ENCODE measurements at regions not wholly inside any gene's neighbourhood (a gene's known extent, or its start where the extent isn't known, plus 50 kb on each side); places are given as distances from the start of the nearest gene placed in this dataset.

DNA sequence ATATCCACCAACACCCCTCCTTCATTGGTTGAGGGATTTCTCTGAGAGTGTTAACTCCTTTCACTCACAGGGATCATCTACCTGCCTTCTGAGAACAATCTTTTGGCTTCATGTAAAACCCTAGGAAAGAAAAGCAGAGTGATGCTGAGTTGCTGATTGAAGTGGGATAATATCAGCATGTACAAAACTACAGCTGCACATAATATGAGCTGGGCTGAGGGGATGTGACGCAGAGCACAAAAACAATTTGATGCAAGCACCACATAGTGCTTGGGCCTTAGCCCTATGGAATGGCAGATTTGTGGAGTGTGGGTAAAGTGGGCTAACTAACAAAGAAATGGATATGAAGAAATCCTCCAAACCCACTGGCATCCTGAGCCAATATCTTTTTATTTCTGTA lies 267.6 kb upstream of the KCNH8 start:
- DNase-seq = no peak

DNA sequence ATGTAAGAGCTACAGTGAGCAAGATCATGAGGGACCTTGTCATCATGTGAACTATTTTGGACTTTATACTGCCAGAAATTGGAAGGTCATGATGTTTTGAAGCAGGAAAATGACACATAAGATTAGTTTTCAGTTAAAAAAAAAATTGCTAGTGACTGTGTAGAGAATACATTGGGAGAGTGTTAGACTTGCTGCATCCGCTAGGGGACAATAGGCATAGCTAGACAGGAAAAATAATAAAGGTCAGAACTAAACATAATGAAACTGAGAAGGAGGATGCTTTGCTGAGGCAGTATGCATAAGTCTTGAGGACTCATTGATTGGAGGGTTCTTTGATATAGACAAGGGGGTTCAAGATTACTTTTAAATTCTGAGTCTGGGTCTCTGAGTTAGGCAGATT lies 275.8 kb upstream of the KCNH8 start:
- DNase-seq = no peak

DNA sequence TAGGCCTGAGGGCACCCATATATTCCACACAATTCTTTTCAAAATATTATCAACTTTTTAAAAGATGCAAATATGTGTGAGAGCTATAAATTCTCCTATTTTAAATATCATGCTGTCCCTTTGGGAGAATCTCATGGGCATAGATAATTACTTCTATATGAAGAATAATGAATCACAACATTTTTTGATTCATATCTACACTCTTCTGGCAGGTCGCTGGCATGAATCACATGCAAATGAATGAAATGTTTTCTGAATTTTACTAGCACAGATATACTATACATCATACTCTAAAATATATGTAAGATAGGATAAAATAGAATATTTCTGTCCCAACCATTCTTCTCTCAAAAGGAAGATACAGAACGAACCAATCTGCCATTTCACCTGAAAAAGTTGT lies 277.7 kb upstream of the KCNH8 start:
- DNase-seq = no peak

DNA sequence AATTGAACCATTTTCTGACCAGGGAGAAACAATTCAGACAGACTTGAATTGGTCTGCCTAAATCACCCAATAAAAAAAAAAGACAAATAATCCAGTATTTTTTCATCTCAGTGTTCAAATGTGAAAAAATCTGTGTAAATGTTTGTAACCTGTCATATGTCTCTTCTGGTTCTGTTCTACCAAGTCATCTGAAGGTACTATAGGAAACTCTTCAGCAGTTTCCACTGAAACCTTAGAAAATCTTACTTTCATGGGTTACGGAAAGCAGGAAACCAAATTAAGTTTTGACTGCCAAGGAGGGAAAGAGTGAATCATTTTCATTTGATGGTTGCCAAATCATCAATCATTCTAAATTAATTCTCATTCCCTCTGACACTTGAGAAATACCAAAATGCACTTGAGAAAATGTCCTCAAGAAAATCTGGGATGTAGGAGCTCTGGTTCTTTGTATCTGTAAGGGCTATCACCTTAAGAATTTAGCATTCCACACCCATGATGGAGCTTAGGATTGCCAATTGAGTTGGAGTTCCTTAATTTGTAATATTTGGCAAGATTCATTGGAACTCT lies 278.2 kb upstream of the KCNH8 start:
- no peak for DNase-seq

DNA sequence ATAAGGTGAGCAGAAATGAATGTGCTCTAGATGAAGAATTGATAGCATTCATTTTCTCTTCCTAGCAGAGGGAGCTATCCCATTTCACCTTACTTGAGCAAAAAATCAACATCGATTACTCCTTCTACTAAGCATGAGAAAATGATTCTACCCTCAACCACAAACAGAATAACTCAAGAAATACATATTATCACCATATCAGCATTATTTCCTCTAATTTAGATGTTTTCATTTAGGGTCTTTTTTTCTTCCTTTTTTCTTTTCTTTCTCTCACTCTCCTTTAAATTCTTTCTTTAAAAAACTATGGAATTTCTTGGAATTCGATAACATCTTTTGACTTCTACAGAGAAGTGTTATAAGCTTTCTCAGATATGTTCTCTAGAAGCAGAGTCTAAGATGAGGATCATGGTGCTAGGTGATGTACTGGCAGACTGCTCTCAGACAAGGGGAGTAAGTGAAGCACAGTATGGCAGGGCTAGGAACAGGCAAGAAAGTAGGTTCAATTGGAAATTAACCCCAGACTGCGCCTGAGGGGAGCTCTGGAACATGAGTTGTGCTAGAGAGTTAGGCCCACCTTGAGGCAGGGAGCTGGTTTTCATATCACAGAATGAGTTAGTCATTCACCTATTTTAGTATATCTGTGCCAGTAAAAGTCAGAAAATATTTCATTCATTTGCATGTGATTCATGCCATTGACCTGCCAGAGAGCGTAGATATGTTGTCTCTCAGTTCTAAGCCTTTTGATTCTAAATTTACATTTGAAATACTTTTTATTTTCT lies 279.2 kb upstream of the KCNH8 start:
- no peak for DNase-seq

DNA sequence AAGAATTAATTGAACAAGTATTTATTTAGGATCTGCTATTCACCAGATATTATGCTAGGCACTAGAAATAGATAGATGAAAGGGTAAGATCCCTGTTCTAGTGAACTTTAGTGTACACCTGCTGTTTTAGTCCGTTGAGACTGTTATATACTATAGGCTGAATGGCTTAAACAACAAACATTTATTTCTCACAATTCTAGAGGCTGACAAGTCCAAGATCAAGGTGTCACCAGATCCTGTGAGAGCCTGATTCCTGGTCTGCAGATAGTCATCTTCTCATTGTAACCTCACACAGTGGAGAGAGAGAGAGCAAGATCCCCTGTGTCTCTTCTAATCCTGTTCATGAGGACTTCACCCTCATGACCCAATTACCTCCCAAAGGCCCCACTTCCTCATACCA lies 281.4 kb upstream of the KCNH8 start:
- DNase-seq = no peak

DNA sequence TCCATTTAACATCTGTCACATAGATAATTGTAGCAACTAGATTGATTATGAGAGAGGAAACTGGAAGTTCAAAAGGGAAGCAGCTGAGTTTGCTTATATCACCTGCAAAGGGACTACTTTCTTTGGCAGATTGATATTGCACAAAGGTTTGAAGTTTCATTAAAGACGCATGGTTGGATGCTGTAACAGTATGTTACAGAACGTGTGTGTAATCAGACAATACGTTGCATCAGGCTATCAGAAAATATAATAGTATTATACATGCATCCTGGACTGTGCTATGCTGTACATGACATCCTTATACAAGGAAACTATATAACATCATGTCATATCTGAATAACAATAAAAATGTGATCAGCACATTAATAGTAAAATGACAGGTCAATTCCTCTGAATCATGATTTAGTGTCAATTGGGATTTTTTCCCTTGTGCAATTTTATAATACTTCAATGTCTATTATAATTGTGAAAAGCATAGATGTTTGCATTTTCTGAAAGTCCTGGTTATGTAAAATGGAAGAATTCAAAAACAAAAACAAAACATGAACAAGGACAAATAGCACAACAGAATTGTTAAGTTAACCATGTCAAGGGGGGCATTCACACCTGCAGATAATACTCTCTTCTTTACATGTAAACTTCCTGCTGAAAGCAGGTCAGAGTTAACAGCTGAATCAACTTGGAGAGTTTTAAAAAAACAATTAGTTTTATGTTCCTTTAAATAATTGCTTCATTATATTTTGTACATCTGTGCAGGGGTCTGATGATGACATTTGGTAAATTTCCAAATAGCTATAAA lies 283.2 kb upstream of the KCNH8 start:
- no peak for DNase-seq

DNA sequence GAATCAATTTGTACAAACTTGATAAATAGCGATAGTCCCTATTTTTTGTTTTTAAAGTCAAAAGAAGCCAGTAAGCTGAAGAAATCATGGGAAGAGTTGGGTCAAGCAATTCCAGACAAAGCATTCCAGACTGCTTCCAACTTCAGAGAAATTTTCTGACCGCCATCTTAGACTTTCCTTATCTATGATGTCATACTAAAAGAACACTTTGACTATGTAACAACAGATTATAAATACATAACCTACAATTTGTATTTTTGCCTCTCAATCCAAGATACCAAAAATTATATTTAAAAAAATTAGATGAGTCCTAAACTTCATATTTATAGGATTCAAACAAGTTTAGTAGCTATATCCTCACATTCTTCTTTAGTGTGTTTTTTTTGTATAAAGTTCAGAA lies 286.2 kb upstream of the KCNH8 start:
- DNase-seq = no peak

DNA sequence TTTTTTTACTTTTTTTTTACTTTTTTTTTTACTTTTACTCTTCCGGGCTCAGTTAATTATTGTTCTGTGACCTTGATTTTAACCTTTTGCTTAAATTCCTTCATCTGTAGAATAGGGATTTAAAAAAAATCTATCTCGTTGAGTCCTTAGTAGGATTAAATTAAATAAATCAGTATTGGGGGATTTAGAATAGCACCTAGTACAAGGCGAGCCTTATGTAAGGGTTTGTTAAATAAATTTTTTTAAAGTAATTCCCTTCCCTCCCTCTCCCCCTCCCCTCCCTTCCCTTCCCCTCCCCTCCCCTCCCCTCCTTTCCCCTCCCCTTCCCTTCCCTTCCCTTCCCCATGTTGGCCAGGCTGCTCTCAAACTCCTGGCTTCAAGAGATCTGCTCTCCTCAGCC lies 287.2 kb upstream of the KCNH8 start:
- no peak for DNase-seq

DNA sequence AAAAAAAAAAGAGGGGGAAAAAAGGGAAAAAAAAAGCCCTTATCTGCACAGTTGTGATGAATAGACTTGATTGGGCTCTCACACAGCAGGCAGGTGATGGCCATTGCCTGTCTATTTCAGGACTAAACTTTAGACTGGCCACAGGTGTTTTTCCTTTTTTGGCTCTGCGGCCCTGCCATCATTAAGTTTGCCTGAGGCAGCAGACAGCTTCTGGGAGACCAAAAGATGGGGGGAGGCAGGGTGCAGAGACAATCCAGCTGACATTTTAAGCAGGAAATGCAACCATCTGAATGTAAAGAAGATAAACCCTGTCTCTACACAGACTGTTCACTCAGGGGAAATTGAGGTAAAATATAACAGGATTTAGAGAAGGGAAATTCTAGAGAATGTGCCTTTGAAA lies 295.0 kb upstream of the KCNH8 start:
- no peak for DNase-seq

DNA sequence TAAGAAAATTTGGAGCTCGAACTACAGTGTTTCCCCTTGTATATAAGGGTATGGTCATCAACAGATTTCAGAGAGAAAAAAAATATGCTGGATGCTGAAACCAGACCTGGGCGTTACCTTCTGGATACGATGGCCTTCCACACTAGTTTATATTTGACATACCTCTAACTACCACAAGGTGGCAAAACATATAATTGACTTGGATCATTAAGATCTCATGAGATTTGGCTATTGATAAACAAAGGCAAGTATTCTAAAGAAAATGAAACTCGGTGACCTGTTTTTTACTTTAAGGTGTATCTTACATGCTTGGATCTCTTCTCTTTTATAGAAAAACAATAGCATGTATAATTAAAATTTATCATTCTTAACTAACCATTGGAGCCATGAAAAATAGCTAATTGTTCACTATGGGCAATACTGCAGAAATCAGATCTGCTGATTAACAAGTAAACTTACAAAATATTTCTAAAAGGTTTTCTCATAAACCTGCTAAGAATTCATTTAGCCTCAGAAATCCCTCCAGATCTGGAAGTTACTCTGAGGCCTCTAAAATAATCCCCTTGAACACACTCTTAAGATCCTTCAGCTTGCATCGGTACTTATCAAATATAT lies 300.6 kb upstream of the KCNH8 start:
- no peak for DNase-seq

DNA sequence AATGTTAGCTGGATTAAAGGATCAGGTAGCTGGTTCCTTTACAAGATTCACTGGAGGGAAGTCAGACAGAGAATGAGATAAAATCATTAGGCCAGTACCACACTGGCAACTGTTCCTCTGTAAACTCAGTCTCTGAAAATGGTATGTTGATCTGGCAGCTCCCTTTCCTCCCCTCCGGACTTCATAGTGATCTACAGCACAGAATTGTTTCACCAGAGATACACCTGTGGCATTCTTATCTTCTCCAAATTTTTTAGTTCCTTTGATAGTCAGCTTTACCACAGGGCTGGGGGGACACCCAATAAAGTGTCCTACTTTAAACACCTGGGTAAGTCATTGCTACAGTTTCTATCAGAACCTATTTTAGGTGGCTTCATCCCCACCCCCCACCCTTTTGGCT lies 304.3 kb upstream of the KCNH8 start:
- no peak for DNase-seq

DNA sequence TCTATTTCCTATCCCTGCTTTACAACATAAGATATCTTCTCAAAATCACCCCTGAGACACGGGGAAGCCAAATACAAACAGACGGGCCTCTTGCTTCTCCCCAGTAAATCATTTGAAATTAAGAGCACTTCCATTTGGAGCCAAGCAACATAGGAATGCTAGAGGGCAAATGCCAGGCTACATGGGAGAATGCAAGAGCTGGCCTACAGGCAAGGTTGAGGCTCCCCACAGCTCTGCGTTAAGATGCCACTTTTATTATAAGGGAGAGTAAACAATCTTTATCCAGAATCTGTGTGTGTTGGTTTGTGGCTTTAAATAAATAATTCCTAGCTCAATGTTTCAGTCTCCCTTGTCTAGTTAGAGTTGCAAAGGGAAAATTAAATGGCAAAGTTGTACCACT lies 305.1 kb upstream of the KCNH8 start:
- no peak for DNase-seq

DNA sequence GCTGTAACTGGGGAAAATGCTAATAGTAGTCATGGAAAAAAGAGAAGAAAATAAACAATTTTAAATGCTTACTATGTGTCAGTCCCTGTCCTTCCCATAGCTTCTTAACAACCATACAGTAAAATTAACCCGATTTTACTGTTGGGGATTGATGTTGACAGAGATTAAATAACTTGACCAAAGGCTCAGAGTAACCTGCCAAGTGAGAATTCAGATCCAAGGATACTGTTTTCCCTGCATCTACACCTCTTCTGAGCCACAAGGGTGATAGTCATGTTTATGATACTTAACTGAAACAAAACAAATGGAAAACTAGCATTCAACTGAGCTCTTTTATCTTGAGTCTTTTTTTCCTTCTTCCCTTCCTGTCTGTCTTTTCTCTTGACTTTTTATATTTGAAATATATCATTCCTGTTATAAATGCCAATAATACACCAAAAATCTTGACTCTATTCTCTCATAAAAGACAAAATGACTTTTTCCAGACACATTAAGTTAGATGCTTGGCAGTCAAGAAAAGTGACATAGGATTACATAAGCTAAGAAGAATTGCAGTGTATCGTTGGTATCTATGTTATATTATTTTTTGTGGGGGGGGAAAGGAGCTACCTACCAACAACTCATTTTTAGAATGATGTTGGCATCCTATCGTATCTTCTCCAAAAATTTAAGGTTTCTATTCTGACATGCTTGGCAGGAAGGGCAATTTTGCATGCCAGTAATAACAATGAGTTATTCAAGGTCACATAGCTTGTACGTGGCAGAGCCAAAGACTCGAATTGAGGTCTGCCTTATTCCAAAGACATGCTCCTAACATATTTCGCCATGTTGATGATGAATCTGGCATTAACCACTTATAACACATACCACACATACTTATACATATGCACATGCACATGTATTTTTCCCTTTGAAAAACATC lies 306.6 kb upstream of the KCNH8 start:
- no peak for DNase-seq

DNA sequence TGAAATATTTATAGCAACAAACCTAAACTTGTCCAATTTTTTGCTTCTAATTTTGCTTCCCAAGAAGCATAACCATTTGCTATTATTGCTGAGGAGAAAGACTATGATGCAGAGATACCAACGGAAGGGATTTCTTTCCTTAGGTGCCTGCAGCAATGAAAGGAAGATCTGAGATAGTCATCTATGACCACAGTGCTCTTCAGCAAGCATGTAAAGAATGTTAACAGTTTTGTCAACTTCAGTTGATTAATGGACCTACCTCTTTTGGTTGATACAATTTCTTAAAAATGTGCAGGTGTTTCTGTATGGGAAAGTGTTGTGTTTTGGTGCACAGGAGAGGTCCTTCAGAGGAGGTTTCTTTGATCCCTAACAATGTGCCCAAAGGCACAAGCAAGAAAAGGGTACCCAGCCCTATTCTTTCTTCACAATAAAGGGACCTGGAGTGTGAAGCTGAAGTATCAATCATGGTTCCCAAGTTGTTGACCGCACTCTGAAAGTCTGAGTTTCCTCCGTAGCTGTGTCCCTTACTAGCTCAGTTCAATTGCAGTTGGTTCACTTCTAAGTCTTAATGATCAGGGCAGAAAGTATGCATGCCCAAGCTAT lies 307.7 kb upstream of the KCNH8 start:
- no peak for DNase-seq

DNA sequence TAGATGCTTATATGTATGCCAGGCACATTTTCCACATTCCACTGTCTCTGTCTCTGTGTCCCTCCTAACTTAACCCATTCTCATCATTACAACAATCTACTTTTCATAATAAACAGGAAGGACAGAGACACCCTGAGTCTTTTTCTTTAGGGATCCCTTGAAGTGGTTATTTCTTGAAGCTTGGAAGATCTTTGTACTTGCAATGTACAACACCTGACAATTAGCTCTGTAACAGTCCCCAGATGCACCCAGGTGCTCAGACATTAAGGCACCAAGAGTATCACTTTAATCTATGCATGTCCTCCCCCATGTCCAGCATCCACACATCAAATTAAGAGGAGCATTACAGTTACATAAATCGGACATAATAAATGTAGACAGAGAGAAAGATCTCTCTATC lies 309.6 kb upstream of the KCNH8 start:
- no peak for DNase-seq

DNA sequence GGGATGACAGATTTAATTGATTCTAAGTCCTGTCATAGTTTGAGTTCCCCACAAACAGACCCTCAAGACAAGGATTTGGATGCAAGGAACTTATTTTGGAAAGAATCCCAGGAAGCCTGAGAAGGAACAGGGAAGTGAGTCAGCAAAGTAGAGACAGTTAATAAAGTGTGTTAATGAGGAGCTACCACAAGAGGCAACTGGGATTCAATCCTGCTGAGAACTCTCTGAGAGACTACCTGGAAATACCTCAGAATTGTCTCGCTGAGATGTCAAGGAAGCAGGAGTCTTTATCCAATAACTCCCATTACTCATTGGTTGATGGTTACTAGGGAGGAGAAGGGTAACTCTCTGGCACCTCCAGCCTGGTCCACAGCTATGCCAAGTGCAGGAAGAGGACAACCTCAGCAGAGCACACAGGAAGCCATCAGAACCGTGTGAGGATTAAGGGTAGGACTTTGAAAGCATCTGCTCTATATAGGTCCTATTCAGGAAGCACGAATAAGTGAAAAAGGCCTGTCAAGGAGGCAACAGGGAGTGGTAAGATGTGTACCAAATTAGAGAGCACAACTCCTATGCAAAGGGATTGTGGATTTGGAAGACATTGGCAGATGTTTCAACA lies 311.1 kb upstream of the KCNH8 start:
- no peak for DNase-seq

DNA sequence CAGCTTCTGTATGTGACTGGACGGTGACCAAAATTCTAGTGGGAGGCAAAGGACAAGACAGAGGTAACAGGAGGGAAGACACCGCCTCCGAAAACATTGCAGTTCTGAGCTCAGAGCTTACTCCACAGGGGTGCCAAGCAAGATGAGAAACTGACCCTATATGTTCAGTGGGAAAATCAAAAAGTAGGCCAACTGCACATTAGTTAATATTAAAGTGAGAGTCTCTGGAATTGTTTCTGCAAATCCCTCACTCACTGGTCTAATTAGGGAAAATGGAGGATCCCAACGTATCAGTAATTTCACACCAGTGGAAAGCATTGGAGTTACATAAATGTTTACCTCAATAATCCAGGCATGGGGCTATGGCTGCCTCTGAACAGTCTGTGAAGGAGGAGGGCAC lies 313.3 kb upstream of the KCNH8 start:
- DNase-seq = no peak

DNA sequence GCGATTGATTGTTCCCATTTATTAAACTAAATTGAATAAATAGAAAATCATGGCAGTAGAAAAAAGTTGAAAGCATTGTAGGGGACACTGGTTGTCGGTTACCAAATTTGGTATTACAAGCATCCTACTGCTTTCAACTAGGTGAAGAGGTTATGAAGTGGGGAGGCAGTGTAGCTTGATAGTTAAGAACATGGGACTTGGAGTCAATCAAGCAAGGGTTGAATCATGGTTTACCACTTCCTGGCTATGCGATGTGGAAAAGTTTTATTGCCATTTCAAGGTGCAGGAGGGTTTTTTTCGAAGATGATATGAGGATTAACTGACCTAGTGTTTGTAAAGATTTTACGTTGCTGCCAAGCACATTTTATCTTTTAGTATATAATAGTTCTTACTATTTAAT lies 318.2 kb upstream of the KCNH8 start:
- no peak for DNase-seq

DNA sequence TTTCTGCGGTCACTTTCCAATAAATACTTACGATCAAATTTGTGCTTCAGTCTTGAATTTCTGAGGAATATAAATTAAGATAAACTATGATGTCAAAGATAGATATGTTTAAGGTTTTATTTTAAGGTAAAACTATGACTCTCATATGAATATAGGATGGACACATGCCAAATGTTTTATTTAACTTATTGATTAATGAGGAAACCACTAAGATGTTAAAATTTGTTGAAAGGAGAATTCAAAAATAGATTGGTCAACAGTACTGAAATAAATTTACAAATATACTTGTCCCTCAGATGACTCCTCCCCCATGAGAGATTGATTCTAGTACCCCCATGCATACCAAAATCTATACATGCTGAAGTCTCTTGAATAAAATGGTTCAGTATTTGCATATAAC lies 319.7 kb upstream of the KCNH8 start:
- no peak for DNase-seq

DNA sequence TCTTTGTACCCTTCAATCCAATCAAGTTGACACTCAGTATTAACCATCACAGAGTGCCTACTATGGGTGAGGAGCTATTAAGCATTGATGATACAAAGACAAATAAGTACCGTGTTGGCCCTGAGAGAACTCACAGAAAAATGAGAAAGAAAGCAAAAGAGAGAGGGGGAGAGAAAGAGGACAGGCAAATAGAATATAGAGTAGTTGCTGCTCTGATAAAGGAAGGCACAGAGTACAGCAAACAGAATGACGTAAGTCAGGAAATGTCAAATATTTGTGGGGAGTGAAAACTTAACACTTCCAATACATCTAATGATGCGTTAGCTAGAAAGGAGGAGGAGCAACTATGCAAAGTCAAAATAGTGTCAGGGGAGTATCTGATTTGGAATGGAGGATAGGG lies 320.6 kb upstream of the KCNH8 start:
- DNase-seq = no peak

DNA sequence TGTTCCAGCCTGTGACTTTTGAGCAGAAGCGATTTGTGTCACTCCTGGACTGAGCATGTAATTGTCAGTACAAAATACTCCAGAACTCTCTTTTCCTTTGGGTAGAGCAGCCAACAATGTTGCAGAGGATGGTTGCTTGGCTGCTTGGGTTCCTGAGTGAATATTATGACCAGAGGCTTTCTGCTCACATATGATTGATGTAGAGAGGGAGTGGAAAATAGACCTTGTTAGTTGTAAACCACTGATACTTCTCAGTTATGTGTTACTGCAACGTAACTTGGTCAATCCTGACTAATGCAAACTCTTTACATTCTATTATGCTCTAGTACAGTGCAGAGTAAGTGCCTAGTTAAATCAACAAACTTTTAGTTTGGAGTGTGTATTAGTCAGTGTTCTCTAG lies 322.6 kb upstream of the KCNH8 start:
- DNase-seq = no peak
